SK-N-SH (cell line): ENCODE measurements at regions not wholly inside any gene's neighbourhood (a gene's known extent, or its start where the extent isn't known, plus 50 kb on each side); places are given as distances from the start of the nearest gene placed in this dataset.

Experiments
- CTCF ChIP-seq: fragments of 200-600 bp; sonication (generic); IDR thresholded peaks from 2 replicates; pipeline ENCODE4 v1.6.1; 2017; ENCODE audit warnings: antibody characterized with exemption, mild to moderate bottlenecking, moderate library complexity
- MXI1 ChIP-seq: IDR thresholded peaks from 2 replicates; pipeline ENCODE4 v1.6.1; 2012; ENCODE audit warnings: mild to moderate bottlenecking, low read depth, low read length, improper control_type of control experiment
- TAF1 ChIP-seq: IDR thresholded peaks from 2 replicates; pipeline ENCODE4 v1.6.1; 2012; ENCODE audit warnings: low read depth, mild to moderate bottlenecking, low read length, moderate library complexity, borderline replicate concordance
- USF2 ChIP-seq: fragments of 150-350 bp; IDR thresholded peaks from 2 replicates; pipeline ENCODE4 v1.6.1; 2017; ENCODE audit warnings: antibody characterized with exemption, low read length, low read depth, borderline replicate concordance

- TF ChIP-seq MXI1 (no peak), CTCF (no peak), TAF1 (no peak), USF2 (no peak)
These were observed 133.6 kb downstream of the SP3 start for GRCh38 chr2:173831312-173832229.
